SH-SY5Y (cell line): ENCODE measurements at regions not wholly inside any gene's neighbourhood (a gene's known extent, or its start where the extent isn't known, plus 50 kb on each side); places are given as distances from the start of the nearest gene placed in this dataset.

Experiments
- GATA2 ChIP-seq: IDR thresholded peaks from 2 replicates; pipeline ENCODE4 v1.6.1; 2011; ENCODE audit warnings: mild to moderate bottlenecking, low read depth, low read length
- GATA3 ChIP-seq: IDR thresholded peaks from 2 replicates; pipeline ENCODE4 v1.6.1; 2011; ENCODE audit warnings: low read depth, mild to moderate bottlenecking, low read length, moderate library complexity

GRCh38 chr2:144014103-144014502, 505.8 kb downstream of the ZEB2 start:
- TF ChIP-seq GATA2 (no peak), GATA3 (no peak)

DNA sequence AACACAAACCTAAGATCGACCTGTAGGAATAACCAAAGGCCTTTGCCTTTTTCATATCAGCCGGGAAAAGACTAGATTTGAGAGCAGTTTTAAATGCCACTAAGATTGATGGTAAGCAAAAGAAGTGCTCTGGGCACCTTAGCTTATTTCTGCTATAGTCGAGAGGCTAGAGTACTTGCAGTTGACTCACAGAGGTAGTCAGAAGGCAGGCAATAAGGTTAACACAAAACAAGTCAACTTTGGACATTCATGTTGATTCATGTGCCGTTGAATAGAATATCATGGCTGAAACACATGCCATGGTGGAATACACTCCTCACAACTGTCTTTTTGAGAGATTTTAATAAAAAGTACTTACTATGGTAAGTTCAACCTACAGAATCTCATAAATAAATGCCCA, 507.6 kb downstream of the ZEB2 start:
- TF ChIP-seq GATA3 (no peak), GATA2 (no peak)

- TF ChIP-seq GATA3 (no peak), GATA2 (no peak)
Measured at GRCh38 chr2:144011553-144011952, 508.4 kb downstream of the ZEB2 start.

DNA sequence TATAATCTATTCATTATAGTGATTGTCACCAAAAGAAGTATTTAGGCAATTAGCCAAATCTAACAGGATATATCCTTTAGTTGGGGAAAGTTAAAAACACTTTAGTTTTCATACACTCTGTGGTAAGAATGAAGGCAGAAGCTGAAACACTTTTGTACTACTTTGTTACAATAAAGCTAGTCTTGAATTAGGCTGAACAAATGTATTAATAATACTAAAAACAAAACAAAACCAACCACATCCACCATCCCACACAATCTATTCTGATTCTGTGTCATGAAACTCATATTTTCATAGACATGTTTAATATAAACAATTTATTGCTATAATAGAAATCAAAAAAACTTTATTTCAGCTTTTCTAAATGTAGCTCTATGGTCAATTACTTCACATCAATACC, 508.8 kb downstream of the ZEB2 start:
- no peak for TF ChIP-seq GATA3
- TF ChIP-seq GATA2 = no peak

DNA sequence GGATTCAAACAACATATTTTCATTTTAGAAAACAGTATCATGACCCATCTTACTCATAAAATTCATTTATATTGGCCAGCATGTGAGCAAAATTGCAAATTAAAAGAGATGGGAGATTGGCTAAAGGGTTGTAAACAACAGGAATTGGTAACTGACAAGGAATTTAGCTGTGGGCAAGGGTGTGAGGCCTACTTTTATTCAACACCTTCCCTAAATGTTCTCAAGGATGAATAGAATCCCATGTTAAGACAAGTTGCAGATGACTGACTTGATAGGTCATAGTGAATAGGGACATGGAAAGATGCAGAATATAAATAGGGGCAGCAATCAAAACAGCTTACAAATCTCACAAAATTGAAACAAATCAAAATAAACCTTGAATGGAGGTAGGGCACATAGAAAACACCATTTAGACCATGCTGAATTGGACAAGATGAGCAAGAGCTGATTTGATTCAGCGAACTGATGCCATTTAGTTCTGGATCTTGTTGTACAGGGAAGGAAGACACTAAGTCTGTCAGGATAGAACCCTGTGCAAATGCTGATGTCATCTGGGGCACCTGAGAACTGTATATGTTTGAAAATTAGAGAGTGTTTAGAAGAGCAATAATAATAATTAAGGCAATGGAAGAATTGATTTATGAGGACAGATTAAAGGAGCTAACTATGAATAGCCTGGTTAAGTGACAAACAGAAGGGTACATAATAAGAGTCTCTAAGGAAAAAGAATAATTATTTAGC, 509.7 kb downstream of the ZEB2 start:
- no peak for TF ChIP-seq GATA2
- TF ChIP-seq GATA3 = no peak

GRCh38 chr2:144006139-144006538, 513.8 kb downstream of the ZEB2 start:
- TF ChIP-seq GATA2 (no peak), GATA3 (no peak)

DNA sequence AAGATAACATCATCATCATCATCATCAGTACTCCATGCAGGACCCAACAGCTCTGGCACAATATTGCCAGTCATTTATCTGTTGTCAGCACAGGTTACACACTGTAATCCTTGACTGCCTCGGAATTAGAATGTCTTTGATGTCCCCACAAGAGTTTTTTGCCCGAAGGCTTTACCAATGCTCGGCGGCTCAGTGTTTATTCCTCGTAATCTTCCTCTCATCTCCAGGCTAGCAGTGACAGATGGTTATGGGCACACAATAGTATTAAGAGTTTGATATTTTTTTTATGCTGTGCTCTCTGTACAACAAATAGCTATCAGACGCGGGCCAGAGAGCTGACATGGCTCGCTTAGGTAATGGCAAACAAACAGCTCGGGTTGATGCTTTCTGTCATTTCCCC, 515.2 kb downstream of the ZEB2 start:
- peak; percentile 96 for TF ChIP-seq GATA3
- peak; percentile 99 for TF ChIP-seq GATA2

DNA sequence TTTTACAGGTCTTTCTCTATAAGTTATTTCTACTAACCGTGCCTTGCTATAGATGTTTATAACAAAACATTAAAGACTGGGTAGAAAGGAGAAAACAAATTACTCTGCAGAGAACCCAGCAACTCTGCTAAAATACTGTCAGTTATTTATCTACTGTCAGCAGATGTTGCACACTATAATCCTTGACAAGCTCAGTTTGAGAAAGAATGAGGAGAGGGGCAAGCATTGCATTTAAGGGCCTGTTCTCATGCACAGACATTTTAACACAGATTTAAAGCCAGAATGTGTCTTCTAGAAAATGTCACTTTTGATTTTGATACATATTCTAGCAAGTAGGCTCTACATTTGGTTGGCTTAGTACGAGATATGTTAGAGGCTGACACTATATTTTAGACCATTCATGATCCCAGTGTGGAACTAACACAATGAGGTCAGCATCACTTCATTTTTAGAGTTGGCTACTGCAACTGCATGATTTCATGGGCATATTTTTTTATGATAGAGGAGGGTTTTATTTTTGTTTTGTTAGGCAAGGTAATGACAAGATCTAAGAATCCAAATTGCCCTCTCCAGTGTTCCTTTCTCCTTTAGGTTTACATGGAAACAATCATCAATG, 516.4 kb downstream of the ZEB2 start:
- TF ChIP-seq GATA2 = no peak
- TF ChIP-seq GATA3 = no peak

GRCh38 chr2:143996974-143997373, 522.9 kb downstream of the ZEB2 start:
- TF ChIP-seq GATA2 = no peak
- no peak for TF ChIP-seq GATA3

DNA sequence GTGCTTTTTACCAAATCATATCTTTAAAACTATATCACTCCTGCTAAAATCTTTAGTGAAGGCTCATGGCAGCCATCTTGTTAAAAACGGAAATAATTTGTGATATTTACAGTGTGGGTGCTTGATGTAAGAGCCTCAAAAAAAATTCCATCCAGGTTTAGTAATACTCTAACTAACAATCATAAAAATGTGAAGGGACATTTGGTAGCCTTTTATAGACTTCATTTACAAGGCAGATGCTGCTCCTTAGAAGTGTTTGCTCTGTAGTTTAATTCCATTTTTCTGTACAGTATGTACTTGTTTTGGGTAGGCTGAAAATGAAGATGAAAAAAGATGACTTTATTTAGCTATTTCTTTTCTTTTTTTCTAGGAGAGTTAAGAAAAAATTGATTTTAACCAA, 525.0 kb downstream of the ZEB2 start:
- TF ChIP-seq GATA3 (no peak), GATA2 (no peak)

DNA sequence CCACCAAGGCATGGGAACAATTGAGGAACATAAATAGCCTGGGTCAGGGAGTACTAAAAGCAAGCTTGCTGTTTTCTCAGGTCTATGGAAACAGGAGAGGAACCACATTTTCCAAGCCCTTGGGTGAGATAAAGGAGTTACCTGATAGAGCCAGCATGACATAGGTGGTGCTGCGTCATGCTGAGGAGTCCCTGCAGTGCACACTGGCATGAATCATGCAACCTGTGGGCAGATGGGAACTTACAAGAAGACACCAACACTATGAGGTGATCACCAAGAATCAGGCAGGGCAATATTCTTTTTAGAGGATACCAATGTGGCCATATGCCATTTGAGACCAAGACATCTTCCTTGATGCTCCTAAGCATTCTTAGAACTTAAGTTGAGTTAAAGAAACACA, 531.8 kb downstream of the ZEB2 start:
- no peak for TF ChIP-seq GATA2
- TF ChIP-seq GATA3 = no peak

DNA sequence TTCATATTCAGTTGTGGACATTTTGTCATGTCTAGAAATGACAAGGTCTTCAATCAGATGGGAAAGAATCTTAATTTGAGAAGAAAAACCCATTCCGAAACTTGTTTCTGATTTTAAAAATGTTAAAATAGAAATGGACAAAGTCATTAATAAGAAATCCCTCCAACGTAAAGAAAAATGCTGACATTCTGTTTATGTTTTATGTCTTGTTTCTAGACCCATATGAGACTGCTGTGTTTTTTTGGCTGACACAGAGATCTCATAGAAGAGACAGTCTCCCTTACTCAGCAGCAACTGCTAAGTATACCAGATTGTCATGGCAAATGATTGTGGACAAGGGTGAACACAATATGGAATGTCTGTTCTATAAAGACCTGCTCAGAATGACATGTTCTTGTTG, 538.5 kb downstream of the ZEB2 start:
- no peak for TF ChIP-seq GATA2
- TF ChIP-seq GATA3 = no peak

- TF ChIP-seq GATA3 (no peak), GATA2 (no peak)
Measured at GRCh38 chr2:143977356-143977755, 542.6 kb downstream of the ZEB2 start.

DNA sequence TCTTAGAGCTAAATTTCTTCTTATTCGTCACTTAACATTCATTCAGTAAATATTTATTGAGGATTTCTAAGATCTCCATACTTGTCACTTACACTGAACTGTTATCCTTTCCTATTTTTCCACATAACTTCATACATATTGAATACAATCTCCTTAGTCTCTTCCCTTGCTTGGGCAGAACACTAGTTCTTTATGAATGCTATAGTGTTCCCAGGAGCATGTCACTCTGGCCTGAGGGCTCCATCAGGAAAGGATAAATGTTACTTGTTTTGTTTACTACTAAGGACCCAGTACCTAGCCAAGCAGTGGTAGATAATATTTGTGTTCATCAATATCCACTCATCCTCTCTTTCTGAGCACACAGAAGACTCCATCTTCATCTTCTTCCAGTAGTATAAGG, 544.7 kb downstream of the ZEB2 start:
- no peak for TF ChIP-seq GATA2
- no peak for TF ChIP-seq GATA3

- no peak for TF ChIP-seq GATA2
- TF ChIP-seq GATA3 = no peak
Measured at GRCh38 chr2:143974262-143974661, 545.7 kb downstream of the ZEB2 start.

GRCh38 chr2:143968860-143969259, 551.1 kb downstream of the ZEB2 start:
- TF ChIP-seq GATA2 = no peak
- no peak for TF ChIP-seq GATA3
